ENCODE measurements at regions not wholly inside any gene's neighbourhood (a gene's known extent, or its start where the extent isn't known, plus 50 kb on each side); places are given as distances from the start of the nearest gene placed in this dataset.
A peak's percentile ranks its signal among the peaks of the same experiment; 100 is the strongest.

- DNase-seq, result no peak
These were observed 86.1 kb upstream of the VAV3 start for GRCh38 chr1:108050911-108051629.

- no peak for DNase-seq
These were observed 85.2 kb upstream of the VAV3 start for GRCh38 chr1:108050158-108050557.

GRCh38 chr1:108049178-108049819 lies 84.3 kb upstream of the VAV3 start:
- no peak for DNase-seq

- DNase-seq, result no peak
These were observed 83.6 kb upstream of the VAV3 start for GRCh38 chr1:108048301-108049177.

GRCh38 chr1:108047085-108047484 lies 82.1 kb upstream of the VAV3 start:
- no peak for DNase-seq

- DNase-seq, result no peak
These were observed 81.0 kb upstream of the VAV3 start for GRCh38 chr1:108046026-108046425.

- no peak for DNase-seq
These were observed 80.5 kb upstream of the VAV3 start for GRCh38 chr1:108045460-108045859.

GRCh38 chr1:108044318-108044717 lies 79.3 kb upstream of the VAV3 start:
- DNase-seq, result no peak

GRCh38 chr1:108043707-108044106 lies 78.7 kb upstream of the VAV3 start:
- DNase-seq, result no peak

- no peak for DNase-seq
These were observed 77.6 kb upstream of the VAV3 start for GRCh38 chr1:108042610-108043009.

- peak; percentile 76 for DNase-seq
These were observed 76.6 kb upstream of the VAV3 start for GRCh38 chr1:108041360-108042142.

- no peak for DNase-seq
These were observed 73.8 kb upstream of the VAV3 start for GRCh38 chr1:108038653-108039236.

GRCh38 chr1:108036796-108037562 lies 72.0 kb upstream of the VAV3 start:
- DNase-seq, result no peak

- peak; percentile 81 for DNase-seq
These were observed 69.4 kb upstream of the VAV3 start for GRCh38 chr1:108034396-108034795.

- no peak for DNase-seq
These were observed 68.6 kb upstream of the VAV3 start for GRCh38 chr1:108033550-108033951.

- DNase-seq, result no peak
These were observed 63.9 kb upstream of the VAV3 start for GRCh38 chr1:108028841-108029388.

- no peak for DNase-seq
These were observed 62.4 kb upstream of the VAV3 start for GRCh38 chr1:108027389-108027788.

GRCh38 chr1:108017698-108018097 lies 52.7 kb upstream of the VAV3 start:
- no peak for DNase-seq

- DNase-seq, result peak; percentile 18
These were observed 51.5 kb upstream of the VAV3 start for GRCh38 chr1:108016451-108016920.

Data from tongue (tissue), 1 donor.